ENCODE measurements at regions not wholly inside any gene's neighbourhood (a gene's known extent, or its start where the extent isn't known, plus 50 kb on each side); places are given as distances from the start of the nearest gene placed in this dataset.

DNA sequence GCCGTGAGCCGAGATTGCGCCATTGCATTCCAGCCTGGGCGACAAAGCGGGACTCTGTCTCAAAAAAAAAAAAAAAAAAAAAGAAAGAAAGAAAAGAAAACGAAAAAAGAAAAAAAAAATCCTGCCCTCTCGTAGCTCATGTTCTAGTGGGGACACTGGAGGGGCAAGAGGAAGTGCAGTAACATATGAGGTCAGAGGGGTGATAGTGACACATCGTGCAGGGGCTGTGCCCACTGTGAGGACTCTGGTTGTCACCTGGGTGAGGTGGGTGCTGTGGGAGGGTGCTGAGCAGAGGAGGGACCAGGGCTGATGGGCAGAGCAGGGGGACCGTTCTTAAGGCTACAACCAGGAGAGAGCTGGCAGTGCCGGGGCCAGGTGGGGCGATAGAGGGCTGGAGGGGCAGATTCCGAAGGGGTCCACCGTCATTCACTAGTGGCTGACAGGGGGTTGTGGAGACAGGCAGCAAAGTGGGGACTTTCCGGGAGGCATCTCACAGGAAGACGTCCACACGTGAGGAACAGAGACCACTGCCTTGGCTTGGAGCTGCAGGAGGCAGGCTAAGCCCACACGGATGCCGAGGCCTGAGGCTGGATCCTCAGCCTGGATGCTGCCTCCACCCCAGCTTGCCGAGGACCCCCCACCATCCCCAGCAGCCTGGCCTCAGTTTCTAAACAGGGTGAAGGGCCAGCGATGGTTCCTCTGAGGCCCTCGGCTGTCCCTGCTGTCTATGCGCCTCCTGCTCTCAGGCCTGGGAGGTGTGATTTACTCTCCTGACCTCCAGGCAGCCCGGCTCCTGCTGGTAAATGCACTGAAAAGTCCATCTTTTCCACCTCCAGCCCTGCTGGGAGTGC, 154.3 kb upstream of the IQSEC1 start:
- H3K36me3 ChIP-seq (ENCODE audit: control insufficient read depth, insufficient read depth, low read length) = no peaks in the 10 kb centered on the region
- H3K4me3 ChIP-seq (ENCODE audit: low read depth, low read length) = no peak overlapping the region
- DNase-seq (ENCODE audit: low read depth) = no peak
- TF ChIP-seq, protein P1, sequence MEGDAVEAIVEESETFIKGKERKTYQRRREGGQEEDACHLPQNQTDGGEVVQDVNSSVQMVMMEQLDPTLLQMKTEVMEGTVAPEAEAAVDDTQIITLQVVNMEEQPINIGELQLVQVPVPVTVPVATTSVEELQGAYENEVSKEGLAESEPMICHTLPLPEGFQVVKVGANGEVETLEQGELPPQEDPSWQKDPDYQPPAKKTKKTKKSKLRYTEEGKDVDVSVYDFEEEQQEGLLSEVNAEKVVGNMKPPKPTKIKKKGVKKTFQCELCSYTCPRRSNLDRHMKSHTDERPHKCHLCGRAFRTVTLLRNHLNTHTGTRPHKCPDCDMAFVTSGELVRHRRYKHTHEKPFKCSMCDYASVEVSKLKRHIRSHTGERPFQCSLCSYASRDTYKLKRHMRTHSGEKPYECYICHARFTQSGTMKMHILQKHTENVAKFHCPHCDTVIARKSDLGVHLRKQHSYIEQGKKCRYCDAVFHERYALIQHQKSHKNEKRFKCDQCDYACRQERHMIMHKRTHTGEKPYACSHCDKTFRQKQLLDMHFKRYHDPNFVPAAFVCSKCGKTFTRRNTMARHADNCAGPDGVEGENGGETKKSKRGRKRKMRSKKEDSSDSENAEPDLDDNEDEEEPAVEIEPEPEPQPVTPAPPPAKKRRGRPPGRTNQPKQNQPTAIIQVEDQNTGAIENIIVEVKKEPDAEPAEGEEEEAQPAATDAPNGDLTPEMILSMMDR (IDR thresholded peaks at IDR 0.05; ENCODE audit: insufficient read depth, low read length, poor library complexity, severe bottlenecking) = no peak
- peaks cover 3% of the 10 kb centered on the region for H3K27me3 ChIP-seq (ENCODE audit: control insufficient read depth, insufficient read depth, low read length)

DNA sequence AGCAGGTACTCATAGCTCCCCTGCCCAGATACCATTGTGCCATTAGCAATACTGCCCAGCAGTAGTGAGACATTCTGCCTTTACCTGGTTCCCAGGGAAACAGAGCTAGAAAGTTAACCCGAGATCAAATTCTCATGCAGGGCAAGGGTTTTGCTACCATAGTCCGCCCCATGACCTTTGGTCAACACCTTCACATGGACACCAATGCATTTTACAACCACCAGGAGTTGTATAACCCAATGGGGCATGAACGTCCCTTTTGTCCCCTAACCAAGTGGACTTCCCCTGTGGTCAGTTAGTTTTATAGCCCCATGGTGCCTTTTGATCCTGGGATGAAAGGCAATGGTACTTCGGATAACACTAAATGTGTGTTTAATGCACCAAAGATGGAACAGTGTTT, 151.7 kb upstream of the IQSEC1 start:
- Histone ChIP-seq H3K36me3 (ENCODE audit: control insufficient read depth, insufficient read depth, low read length) (no peaks in the 10 kb centered on the region), H3K27me3 (ENCODE audit: control insufficient read depth, insufficient read depth, low read length) (no peaks in the 10 kb centered on the region), H3K4me3 (ENCODE audit: low read depth, low read length) (no peak overlapping the region)
- DNase-seq (ENCODE audit: low read depth) = no peak
- TF ChIP-seq, protein P1 (IDR thresholded peaks at IDR 0.05; ENCODE audit: insufficient read depth, low read length, poor library complexity, severe bottlenecking) = no peak

DNA sequence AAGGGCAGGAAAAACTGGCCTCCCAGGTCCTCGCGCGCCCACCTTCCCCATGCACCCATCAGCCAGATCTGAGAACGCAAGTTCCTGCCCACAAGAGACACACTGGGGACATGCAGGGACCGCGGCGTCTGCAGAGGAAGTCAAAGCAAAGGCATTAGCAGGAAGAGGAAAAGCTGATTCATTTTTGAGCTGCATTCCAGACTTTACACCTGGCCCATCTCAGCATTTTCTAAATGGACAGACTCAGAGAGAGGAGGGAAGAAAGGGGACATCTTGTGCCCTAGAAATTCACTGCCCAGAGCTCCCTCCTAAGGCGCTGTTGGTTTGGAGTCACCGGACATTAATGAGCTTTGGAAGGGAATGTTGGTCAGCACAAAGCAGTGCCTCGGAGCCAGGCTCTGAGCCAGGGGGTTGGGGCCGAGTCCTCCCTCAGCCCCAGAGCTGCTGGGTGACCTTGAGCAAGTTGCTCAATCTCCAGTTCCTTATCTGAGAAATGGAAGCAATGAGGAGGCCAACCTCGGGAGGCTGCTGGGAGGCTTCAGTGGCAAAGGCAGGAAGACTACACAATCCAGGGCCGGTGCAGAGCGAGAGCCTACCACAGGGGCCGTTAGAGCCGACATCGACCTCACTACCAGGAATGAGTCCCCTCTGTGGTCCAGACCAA, 150.5 kb upstream of the IQSEC1 start:
- Histone ChIP-seq H3K4me3 (ENCODE audit: low read depth, low read length) (no peak overlapping the region), H3K27me3 (ENCODE audit: control insufficient read depth, insufficient read depth, low read length) (no peaks in the 10 kb centered on the region), H3K36me3 (ENCODE audit: control insufficient read depth, insufficient read depth, low read length) (no peaks in the 10 kb centered on the region)
- TF ChIP-seq, protein P1 (IDR thresholded peaks at IDR 0.05; ENCODE audit: insufficient read depth, low read length, poor library complexity, severe bottlenecking) = no peak
- no peak for DNase-seq (ENCODE audit: low read depth)

DNA sequence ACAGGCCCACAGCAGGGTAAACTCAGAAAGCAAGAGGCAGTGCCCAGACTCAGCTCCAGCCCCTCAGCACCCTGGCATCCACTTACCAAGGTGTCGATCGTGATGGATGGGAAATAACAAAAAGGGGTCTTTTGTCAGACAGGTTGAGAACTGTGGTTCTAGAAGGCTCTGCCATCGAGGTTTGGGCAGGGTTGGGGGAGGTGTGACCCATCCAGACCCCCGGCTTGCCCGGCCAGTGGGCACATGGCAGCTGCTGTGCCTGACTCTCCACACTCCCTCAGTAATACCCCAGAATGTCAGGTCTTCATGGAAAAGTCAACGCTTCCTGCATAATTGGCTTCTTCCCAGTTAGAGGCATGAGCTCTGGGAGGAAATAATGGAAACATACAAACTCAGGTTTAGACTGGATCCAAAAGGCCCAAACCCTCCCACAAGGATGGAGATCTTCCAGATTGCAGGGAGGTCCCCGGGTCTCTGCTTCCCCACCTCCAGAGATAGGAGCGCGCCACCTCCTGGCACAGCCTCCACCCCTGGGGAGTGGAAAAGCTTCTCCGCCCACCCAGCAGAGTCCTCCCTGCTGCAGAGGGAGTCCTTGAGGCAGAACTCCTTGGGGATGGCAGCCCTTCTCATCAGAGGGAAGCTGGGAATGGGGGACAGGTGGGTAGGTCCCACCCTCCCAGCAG, 149.8 kb upstream of the IQSEC1 start:
- DNase-seq (ENCODE audit: low read depth) = no peak
- no peak overlapping the region for H3K4me3 ChIP-seq (ENCODE audit: low read depth, low read length)
- TF ChIP-seq, protein P1 (IDR thresholded peaks at IDR 0.05; ENCODE audit: insufficient read depth, low read length, poor library complexity, severe bottlenecking) = no peak

DNA sequence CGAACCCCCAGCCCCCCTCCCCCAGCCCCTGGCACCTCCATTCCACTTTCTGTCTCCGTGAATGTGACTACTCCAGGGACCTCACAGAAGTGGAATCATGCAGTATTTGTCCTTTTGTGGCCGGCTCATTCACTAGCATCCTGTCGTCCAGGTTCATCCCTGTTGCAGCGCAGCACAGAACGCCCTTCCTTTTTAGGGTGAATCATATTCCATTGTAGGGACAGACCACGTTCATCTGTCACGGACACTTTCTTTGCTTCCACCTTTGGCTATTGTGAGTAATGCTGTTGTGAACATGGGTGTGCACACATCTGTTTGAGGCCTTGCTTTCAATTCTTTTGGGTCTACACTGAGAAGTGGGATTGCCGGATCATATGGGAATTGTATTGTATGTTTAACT, 148.9 kb upstream of the IQSEC1 start:
- TF ChIP-seq, protein P1 (IDR thresholded peaks at IDR 0.05; ENCODE audit: insufficient read depth, low read length, poor library complexity, severe bottlenecking) = no peak
- DNase-seq (ENCODE audit: low read depth) = no peak

More for the DNA sequence above, 149.8 kb upstream of the IQSEC1 start:
- Histone ChIP-seq H3K36me3 (ENCODE audit: control insufficient read depth, insufficient read depth, low read length) (no peaks in the 10 kb centered on the region), H3K27me3 (ENCODE audit: control insufficient read depth, insufficient read depth, low read length) (no peaks in the 10 kb centered on the region)

More for the DNA sequence above, 148.9 kb upstream of the IQSEC1 start:
- H3K27me3 ChIP-seq (ENCODE audit: control insufficient read depth, insufficient read depth, low read length) = no peaks in the 10 kb centered on the region
- no peaks in the 10 kb centered on the region for H3K36me3 ChIP-seq (ENCODE audit: control insufficient read depth, insufficient read depth, low read length)
- H3K4me3 ChIP-seq (ENCODE audit: low read depth, low read length) = no peak overlapping the region
